IMR-90 (cell line): ENCODE measurements at regions not wholly inside any gene's neighbourhood (a gene's known extent, or its start where the extent isn't known, plus 50 kb on each side); places are given as distances from the start of the nearest gene placed in this dataset.
"Not testable (repeated sequence)": the region's sequence is repeated elsewhere in the genome, so short reads cannot be mapped to it uniquely, and the experiment has no call there.

ENCODE experiments used
- ATAC-seq: fragments of 200-7000 bp; cut with Tn5 transposase; 2 replicates; pipeline ENCODE4 v1.9.1; 2020; ENCODE audit warnings: low read depth, mild to moderate bottlenecking, moderate library complexity
- BruUV-seq: library from RNA; stranded (reverse); fragments of 400-500 nt; replicated peaks from 2 replicates; lab custom pipeline; 2021; lab: Mats Ljungman, UMichigan
- CTCF ChIA-PET: fragments of 300-600 bp; formaldehyde crosslinking; extraction: SDS; loops from one replicate; lab custom pipeline; 2021; ENCODE audit warnings: antibody characterized with exemption; lab: Yijun Ruan, JAX
- POLR2A ChIA-PET: fragments of 300-600 bp; sonication (Branson Sonifier 250); formaldehyde crosslinking; loops from one replicate; lab custom pipeline; 2022; ENCODE audit warnings: antibody characterized with exemption; ENCODE audit not compliant: unreplicated experiment; lab: Charles Lee
- DNase-seq: peaks from one replicate; pipeline ENCODE4 v3.0.0; 2013
- H2AFZ ChIP-seq: replicated peaks from 2 replicates; pipeline ENCODE3; 2013; ENCODE audit warnings: low read length, mild to moderate bottlenecking; ENCODE audit not compliant: poor library complexity
- H2AK5ac ChIP-seq: 2 replicates; pipeline ENCODE4 v1.6.1; 2013; ENCODE audit warnings: low read depth, low read length, inconsistent platforms
- H2AK9ac ChIP-seq: replicated peaks from 2 replicates; pipeline ENCODE3; 2013; ENCODE audit warnings: mild to moderate bottlenecking, low read depth, low read length, moderate library complexity; ENCODE audit not compliant: poor library complexity
- H2BK120ac ChIP-seq: 2 replicates; pipeline ENCODE4 v1.6.1; 2013; ENCODE audit warnings: low read depth, low read length, inconsistent platforms
- H2BK15ac ChIP-seq: 3 replicates; pipeline ENCODE4 v1.6.1; 2013; ENCODE audit warnings: low read depth, low read length, inconsistent platforms
- H2BK20ac ChIP-seq: 2 replicates; pipeline ENCODE4 v1.6.1; 2013; ENCODE audit warnings: low read depth, mild to moderate bottlenecking, inconsistent platforms, low read length, moderate library complexity
- H2BK5ac ChIP-seq: 2 replicates; pipeline ENCODE4 v1.6.1; 2013; ENCODE audit warnings: mild to moderate bottlenecking, low read depth, low read length, inconsistent platforms; ENCODE audit not compliant: poor library complexity, severe bottlenecking
- H3K14ac ChIP-seq: replicated peaks from 2 replicates; pipeline ENCODE4 v1.6.1; 2013; ENCODE audit warnings: low read depth, low read length, inconsistent platforms
- H3K18ac ChIP-seq: 2 replicates; pipeline ENCODE4 v1.6.1; 2013; ENCODE audit warnings: low read depth, low read length, control low read depth
- H3K23ac ChIP-seq: 2 replicates; pipeline ENCODE4 v1.6.1; 2013; ENCODE audit warnings: low read depth, low read length, inconsistent platforms
- H3K27ac ChIP-seq: 2 replicates; pipeline ENCODE4 v1.5.1; 2013; ENCODE audit warnings: mild to moderate bottlenecking, control low read depth, low read length; ENCODE audit not compliant: insufficient read depth
- H3K27me3 ChIP-seq: 2 replicates; pipeline ENCODE4 v1.6.1; 2013; ENCODE audit warnings: low read length; ENCODE audit not compliant: control insufficient read depth, insufficient read depth
- H3K36me3 ChIP-seq: 2 replicates; pipeline ENCODE4 v1.6.1; 2013; ENCODE audit warnings: low read length, mixed read lengths; ENCODE audit not compliant: control insufficient read depth, insufficient read depth
- H3K4ac ChIP-seq: 2 replicates; pipeline ENCODE4 v1.6.1; 2013; ENCODE audit warnings: low read depth, low read length, inconsistent platforms
- H3K4me1 ChIP-seq: 2 replicates; pipeline ENCODE4 v1.6.1; 2013; ENCODE audit warnings: low read length, mixed read lengths; ENCODE audit not compliant: control insufficient read depth, insufficient read depth
- H3K4me2 ChIP-seq: 2 replicates; pipeline ENCODE4 v1.6.1; 2013; ENCODE audit warnings: low read depth, mild to moderate bottlenecking, control low read depth, low read length, moderate library complexity
- H3K4me3 ChIP-seq: 2 replicates; pipeline ENCODE4 v1.5.1; 2013; ENCODE audit warnings: low read depth, mild to moderate bottlenecking, control low read depth, low read length, moderate library complexity; ENCODE audit not compliant: insufficient read depth
- H3K56ac ChIP-seq: 2 replicates; pipeline ENCODE4 v1.6.1; 2013; ENCODE audit warnings: low read length, inconsistent platforms; ENCODE audit not compliant: insufficient read depth; ENCODE audit errors: extremely low read depth
- H3K79me1 ChIP-seq, 2 experiments: 2 replicates each; pipeline ENCODE4 v1.6.1; 2013; ENCODE audit warnings: low read length in 2 of 2, inconsistent platforms in 1 of 2, low read depth in 1 of 2
- H3K9ac ChIP-seq: 2 replicates; pipeline ENCODE4 v1.6.1; 2013; ENCODE audit warnings: low read depth, low read length, control low read depth
- H3K9me1 ChIP-seq: 2 replicates; pipeline ENCODE4 v1.6.1; 2013; ENCODE audit warnings: low read length, inconsistent platforms; ENCODE audit not compliant: insufficient read depth
- H3K9me3 ChIP-seq: 2 replicates; pipeline ENCODE4 v1.6.1; 2013; ENCODE audit warnings: low read length; ENCODE audit not compliant: control insufficient read depth, insufficient read depth
- H4K20me1 ChIP-seq: 2 replicates; pipeline ENCODE4 v1.6.1; 2013; ENCODE audit warnings: low read length, inconsistent platforms; ENCODE audit not compliant: insufficient read depth
- H4K5ac ChIP-seq: 2 replicates; pipeline ENCODE4 v1.6.1; 2013; ENCODE audit warnings: mild to moderate bottlenecking, low read depth, low read length, control low read depth
- H4K8ac ChIP-seq, 2 experiments: 2 replicates each; pipeline ENCODE4 v1.6.1; 2013; ENCODE audit warnings: low read depth in 2 of 2, low read length in 2 of 2, control low read depth in 1 of 2, inconsistent platforms in 1 of 2
- H4K91ac ChIP-seq: 2 replicates; pipeline ENCODE4 v1.6.1; 2013; ENCODE audit warnings: low read depth, low read length, inconsistent platforms; ENCODE audit not compliant: insufficient read depth
- CEBPB ChIP-seq: IDR thresholded peaks from 2 replicates; pipeline ENCODE4 v1.6.1; 2012; ENCODE audit warnings: low read depth, low read length, improper control_type of control experiment
- CHD1 ChIP-seq: IDR thresholded peaks from 2 replicates; pipeline ENCODE4 v1.6.1; 2012; ENCODE audit warnings: low read depth, low read length, improper control_type of control experiment
- CTCF ChIP-seq: conservative IDR thresholded peaks from 2 replicates; pipeline ENCODE4 v1.5.1; 2012; ENCODE audit warnings: mild to moderate bottlenecking, low read depth, low read length, improper control_type of control experiment
- FOS ChIP-seq: fragments of 150-350 bp; IDR thresholded peaks from 2 replicates; pipeline ENCODE4 v1.6.1; 2016; ENCODE audit warnings: low read depth, low read length
- MXI1 ChIP-seq: IDR thresholded peaks from 2 replicates; pipeline ENCODE4 v1.6.1; 2012; ENCODE audit warnings: low read depth, mild to moderate bottlenecking, low read length, moderate library complexity, borderline replicate concordance
- NFE2L2 ChIP-seq: fragments of 150-350 bp; IDR thresholded peaks from 2 replicates; pipeline ENCODE4 v1.6.1; 2016; ENCODE audit warnings: low read depth, mild to moderate bottlenecking, low read length
- POLR2A ChIP-seq: IDR thresholded peaks from 2 replicates; pipeline ENCODE4 v1.6.1; 2012; ENCODE audit warnings: mild to moderate bottlenecking, low read depth, low read length
- USF2 ChIP-seq: fragments of 150-350 bp; IDR thresholded peaks from 2 replicates; pipeline ENCODE4 v1.6.1; 2017; ENCODE audit warnings: mild to moderate bottlenecking, antibody characterized with exemption, low read length, low read depth
- WGBS, 2 experiments: methylation state at CpG; one replicate each; pipeline versions ENCODE4 v1.1.5 to v1.1.7; 2013; ENCODE audit warnings: missing lambda C conversion rate in 2 of 2; ENCODE audit not compliant: insufficient read length in 1 of 2; ENCODE audit errors: extremely low coverage in 2 of 2; 5-methylcytosine and 5-hydroxymethylcytosine counted together
- dilution Hi-C: fragments of 300-500 bp; cut with HindIII; formaldehyde crosslinking; loops from one replicate; pipeline ENCODE4 v1.14.3; 2018; ENCODE audit warnings: low sequenced_read_pairs; ENCODE audit not compliant: unreplicated experiment
- in situ Hi-C: fragments of 300-500 bp; cut with MboI; formaldehyde crosslinking; loops from 3 replicates; pipeline ENCODE4 v1.14.3; 2019; ENCODE audit warnings: low sequenced_read_pairs, inconsistent platforms, mixed read lengths
- intact Hi-C: fragments of 100-400 bp; cut with micrococcal nuclease; formaldehyde crosslinking; loops from 2 replicates; pipeline ENCODE4 v1.10.0; 2022

GRCh38 chr6:68122032-68122431, 513.0 kb upstream of the ADGRB3 start:
- Histone ChIP-seq H3K18ac (no peak overlapping the region), H3K14ac (no peak overlapping the region), H2BK120ac (no peak overlapping the region), H4K91ac (no peak overlapping the region), H2BK20ac (no peak overlapping the region), H3K56ac (no peak overlapping the region), H3K27me3 (no peaks in the 10 kb centered on the region), H3K4ac (no peak overlapping the region), H3K9me3 (peaks cover 3% of the 10 kb centered on the region; the same call in 1 of the 2 replicates), H2BK5ac (no peak overlapping the region), H3K4me3 (no peak overlapping the region), H3K9ac (no peak overlapping the region), H2AK9ac (no peak overlapping the region), H3K23ac (no peak overlapping the region), H3K79me1 (no peaks in the 10 kb centered on the region), H3K36me3 (no peaks in the 10 kb centered on the region), H2AK5ac (no peak overlapping the region), H4K5ac (no peak overlapping the region), H4K20me1 (no peaks in the 10 kb centered on the region), H3K4me1 (no peaks in the 10 kb centered on the region), H4K8ac (no peak overlapping the region), H3K9me1 (no peaks in the 10 kb centered on the region), H3K27ac (no peak overlapping the region), H2AFZ (no peak overlapping the region), H3K4me2 (no peak overlapping the region), H2BK15ac (no peak overlapping the region)
- in situ Hi-C loops (no loop called here), dilution Hi-C loops (no loop called here), intact Hi-C loops (no loop called here)
- TF ChIP-seq MXI1: no peak
- no peak for TF ChIP-seq CHD1
- no peak for TF ChIP-seq USF2
- no peak for TF ChIP-seq FOS
- TF ChIP-seq CTCF: no peak
- TF ChIP-seq NFE2L2: no peak
- TF ChIP-seq CEBPB: no peak
- TF ChIP-seq POLR2A: no peak
- POLR2A ChIA-PET: no interaction called here
- BruUV-seq: no TSS peak
- CTCF ChIA-PET: no interaction called here
- WGBS, 2 experiments: 33% methylated on average over 1 of the region's 2 CpGs; no CpG with 5 or more reads in 1 of the 2 experiments
- DNase-seq (no peak), ATAC-seq (no peak)

- H4K20me1 ChIP-seq, H2BK5ac ChIP-seq, H3K14ac ChIP-seq, H2BK15ac ChIP-seq, H4K91ac ChIP-seq, H2BK120ac ChIP-seq, H2AK9ac ChIP-seq, H3K4me1 ChIP-seq, H3K23ac ChIP-seq, in situ Hi-C loops, dilution Hi-C loops, H3K27ac ChIP-seq, H3K56ac ChIP-seq, H3K36me3 ChIP-seq, POLR2A ChIA-PET, H3K9ac ChIP-seq, H3K4ac ChIP-seq, H3K27me3 ChIP-seq, H3K79me1 ChIP-seq, CTCF ChIA-PET, intact Hi-C loops, H3K4me3 ChIP-seq, DNase-seq, H3K18ac ChIP-seq, H2BK20ac ChIP-seq, H3K9me1 ChIP-seq, H4K8ac ChIP-seq, BruUV-seq, H3K4me2 ChIP-seq, H2AK5ac ChIP-seq, ATAC-seq, H4K5ac ChIP-seq, H2AFZ ChIP-seq, H3K9me3 ChIP-seq: not testable (repeated sequence)
- WGBS, 2 experiments: no CpG with 5 or more reads among the region's 2 CpGs
These were observed 514.1 kb upstream of the ADGRB3 start for GRCh38 chr6:68120954-68121353.
